Endodermal cell (in vitro differentiated cells): ENCODE measurements at regions not wholly inside any gene's neighbourhood (a gene's known extent, or its start where the extent isn't known, plus 50 kb on each side); places are given as distances from the start of the nearest gene placed in this dataset.

Experiments
- DNase-seq: peaks from one replicate; pipeline ENCODE4 v3.0.0-alpha.2; 2017
- H3K27ac ChIP-seq: 2 replicates; pipeline ENCODE4 v1.5.1; 2013; ENCODE audit warnings: mild to moderate bottlenecking, low read depth, low read length, moderate library complexity
- H3K27me3 ChIP-seq: 2 replicates; pipeline ENCODE4 v1.6.1; 2013; ENCODE audit warnings: mild to moderate bottlenecking, low read length, moderate library complexity; ENCODE audit not compliant: insufficient read depth, control insufficient read depth, poor library complexity, severe bottlenecking
- H3K36me3 ChIP-seq: 2 replicates; pipeline ENCODE4 v1.7.0; 2013; ENCODE audit warnings: mild to moderate bottlenecking, low read length, moderate library complexity; ENCODE audit not compliant: control insufficient read depth, insufficient read depth
- H3K4me1 ChIP-seq: one replicate; pipeline ENCODE4 v1.7.0; 2013; ENCODE audit warnings: low read length; ENCODE audit not compliant: control insufficient read depth, insufficient read depth
- H3K4me3 ChIP-seq: 2 replicates; pipeline ENCODE4 v1.5.1; 2013; ENCODE audit warnings: mild to moderate bottlenecking, low read length, moderate library complexity
- H3K9ac ChIP-seq: 2 replicates; pipeline ENCODE4 v1.6.1; 2013; ENCODE audit warnings: mild to moderate bottlenecking, low read length, moderate library complexity; ENCODE audit not compliant: poor library complexity, severe bottlenecking; ENCODE audit errors: extremely low read depth
- H3K9me3 ChIP-seq: 2 replicates; pipeline ENCODE4 v1.6.1; 2013; ENCODE audit warnings: mild to moderate bottlenecking, low read length, moderate library complexity; ENCODE audit not compliant: control insufficient read depth
- H3K27ac Mint-ChIP-seq: 2 replicates; pipeline ENCODE4 v1.8.0; 2020; ENCODE audit warnings: mixed read lengths
- H3K27me3 Mint-ChIP-seq: 2 replicates; pipeline ENCODE4 v1.8.0; 2021; ENCODE audit warnings: mild to moderate bottlenecking, mixed read lengths; ENCODE audit not compliant: insufficient read depth
- H3K36me3 Mint-ChIP-seq: 2 replicates; pipeline ENCODE4 v1.8.0; 2020; ENCODE audit warnings: low read depth, mixed read lengths
- H3K4me1 Mint-ChIP-seq: 2 replicates; pipeline ENCODE4 v1.8.0; 2020; ENCODE audit warnings: mixed read lengths
- H3K4me3 Mint-ChIP-seq: 2 replicates; pipeline ENCODE4 v1.8.0; 2020; ENCODE audit warnings: mild to moderate bottlenecking, moderate library complexity, mixed read lengths
- H3K9me3 Mint-ChIP-seq: 2 replicates; pipeline ENCODE4 v1.8.0; 2020; ENCODE audit warnings: mild to moderate bottlenecking, mixed read lengths
- WGBS, 2 experiments: methylation state at CpG; one replicate each; pipeline versions ENCODE4 v1.1.5 to v1.1.7; 2013; ENCODE audit warnings: missing lambda C conversion rate in 2 of 2, mixed read lengths in 1 of 2; ENCODE audit not compliant: insufficient coverage in 1 of 2, insufficient read length in 1 of 2; 5-methylcytosine and 5-hydroxymethylcytosine counted together
- TF ChIP-seq, protein P1 (sequence below): fragments of 200-600 bp; sonication (generic); conservative IDR thresholded peaks from 2 replicates; pipeline ENCODE4 v1.5.0; 2021; ENCODE audit warnings: antibody characterized with exemption, mild to moderate bottlenecking

DNA sequence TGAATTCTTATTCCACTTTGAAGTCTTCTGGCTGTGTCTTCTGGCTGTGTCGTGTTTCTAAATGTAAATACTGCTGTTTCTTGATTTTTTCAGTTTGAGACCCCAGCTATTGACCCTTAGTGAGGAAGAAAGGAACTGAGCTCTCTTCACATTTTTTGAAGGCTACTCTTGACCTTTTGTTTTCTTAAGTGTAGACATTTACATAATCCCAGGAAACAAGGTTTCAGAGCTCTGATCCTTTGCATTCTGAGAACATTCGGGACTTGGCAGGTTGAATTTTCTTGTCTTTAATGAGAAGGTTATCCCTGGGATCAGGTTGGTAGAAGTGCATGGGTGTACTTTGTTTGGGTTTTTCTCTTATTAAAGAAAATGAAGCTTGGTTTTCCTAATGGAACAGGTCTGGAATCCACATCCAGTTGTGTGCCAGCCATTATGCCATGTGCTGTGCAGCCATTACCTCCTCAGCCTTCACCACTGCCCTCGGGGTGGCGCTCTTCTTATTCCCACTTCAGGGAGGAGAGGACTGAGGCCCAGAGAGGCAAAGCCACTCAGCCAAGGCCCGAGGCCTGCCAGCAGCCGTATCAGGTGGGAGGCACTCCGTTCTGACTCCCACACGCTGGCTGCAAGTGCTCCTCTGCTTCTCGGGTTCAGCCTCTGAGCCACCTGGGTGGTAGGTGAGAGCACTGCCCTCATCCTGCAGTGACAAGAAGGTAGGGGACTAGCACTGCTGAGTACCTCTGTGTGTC is 120.9 kb downstream of the BEGAIN start:
- TF ChIP-seq, protein P1, sequence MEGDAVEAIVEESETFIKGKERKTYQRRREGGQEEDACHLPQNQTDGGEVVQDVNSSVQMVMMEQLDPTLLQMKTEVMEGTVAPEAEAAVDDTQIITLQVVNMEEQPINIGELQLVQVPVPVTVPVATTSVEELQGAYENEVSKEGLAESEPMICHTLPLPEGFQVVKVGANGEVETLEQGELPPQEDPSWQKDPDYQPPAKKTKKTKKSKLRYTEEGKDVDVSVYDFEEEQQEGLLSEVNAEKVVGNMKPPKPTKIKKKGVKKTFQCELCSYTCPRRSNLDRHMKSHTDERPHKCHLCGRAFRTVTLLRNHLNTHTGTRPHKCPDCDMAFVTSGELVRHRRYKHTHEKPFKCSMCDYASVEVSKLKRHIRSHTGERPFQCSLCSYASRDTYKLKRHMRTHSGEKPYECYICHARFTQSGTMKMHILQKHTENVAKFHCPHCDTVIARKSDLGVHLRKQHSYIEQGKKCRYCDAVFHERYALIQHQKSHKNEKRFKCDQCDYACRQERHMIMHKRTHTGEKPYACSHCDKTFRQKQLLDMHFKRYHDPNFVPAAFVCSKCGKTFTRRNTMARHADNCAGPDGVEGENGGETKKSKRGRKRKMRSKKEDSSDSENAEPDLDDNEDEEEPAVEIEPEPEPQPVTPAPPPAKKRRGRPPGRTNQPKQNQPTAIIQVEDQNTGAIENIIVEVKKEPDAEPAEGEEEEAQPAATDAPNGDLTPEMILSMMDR, result peak; percentile 69
- no peaks in the 10 kb centered on the region for H3K9me3 Mint-ChIP-seq
- Histone ChIP-seq H3K4me3 (no peak overlapping the region), H3K9ac (no peak overlapping the region), H3K9me3 (no peaks in the 10 kb centered on the region), H3K27me3 (no peaks in the 10 kb centered on the region), H3K4me1 (peaks cover 2% of the 10 kb centered on the region), H3K27ac (no peak overlapping the region), H3K36me3 (no peaks in the 10 kb centered on the region)
- peak; percentile 86 for DNase-seq
- peak overlapping the region; percentile 68 for H3K27ac Mint-ChIP-seq
- no peaks in the 10 kb centered on the region for H3K36me3 Mint-ChIP-seq
- no peak overlapping the region for H3K4me3 Mint-ChIP-seq
- 68 to 77% methylated on average over 6 to 9 of the region's 9 CpGs for WGBS, 2 experiments
- H3K27me3 Mint-ChIP-seq, result peaks cover 10% of the 10 kb centered on the region
- peaks cover 5% of the 10 kb centered on the region for H3K4me1 Mint-ChIP-seq

GRCh38 chr14:100467046-100467750 is 120.0 kb downstream of the BEGAIN start:
- H3K36me3 Mint-ChIP-seq, result no peaks in the 10 kb centered on the region
- 85% methylated on average over 10 to 11 of the region's 11 CpGs for WGBS, 2 experiments
- H3K9me3 ChIP-seq, result no peaks in the 10 kb centered on the region
- peaks cover 2% of the 10 kb centered on the region for H3K4me1 ChIP-seq
- no peak for DNase-seq
- no peak overlapping the region for H3K27ac Mint-ChIP-seq
- H3K4me1 Mint-ChIP-seq, result peaks cover 5% of the 10 kb centered on the region
- no peak overlapping the region for H3K4me3 ChIP-seq
- no peak overlapping the region for H3K27ac ChIP-seq
- TF ChIP-seq, protein P1, result no peak
- no peaks in the 10 kb centered on the region for H3K27me3 ChIP-seq
- no peaks in the 10 kb centered on the region for H3K36me3 ChIP-seq
- no peak overlapping the region for H3K4me3 Mint-ChIP-seq
- H3K9ac ChIP-seq, result no peak overlapping the region
- H3K27me3 Mint-ChIP-seq, result peaks cover 10% of the 10 kb centered on the region
- no peaks in the 10 kb centered on the region for H3K9me3 Mint-ChIP-seq

- Histone ChIP-seq H3K9me3 (no peaks in the 10 kb centered on the region), H3K27me3 (no peaks in the 10 kb centered on the region), H3K4me1 (peaks cover 2% of the 10 kb centered on the region), H3K4me3 (no peak overlapping the region), H3K36me3 (no peaks in the 10 kb centered on the region), H3K9ac (no peak overlapping the region), H3K27ac (no peak overlapping the region)
- Mint-ChIP-seq H3K4me3 (no peak overlapping the region), H3K27me3 (peaks cover 10% of the 10 kb centered on the region), H3K36me3 (peaks cover under 1% of the 10 kb centered on the region), H3K27ac (no peak overlapping the region), H3K9me3 (no peaks in the 10 kb centered on the region), H3K4me1 (peaks cover 5% of the 10 kb centered on the region)
- WGBS, 2 experiments, result 92% methylated on average over 16 to 17 of the region's 17 CpGs
- TF ChIP-seq, protein P1, result no peak
- DNase-seq, result no peak
Observed at GRCh38 chr14:100467939-100468338, 119.3 kb downstream of the BEGAIN start.
